ENCODE measurements at regions not wholly inside any gene's neighbourhood (a gene's known extent, or its start where the extent isn't known, plus 50 kb on each side); places are given as distances from the start of the nearest gene placed in this dataset.
"Not testable (repeated sequence)": the region's sequence is repeated elsewhere in the genome, so short reads cannot be mapped to it uniquely, and the experiment has no call there.

DNA sequence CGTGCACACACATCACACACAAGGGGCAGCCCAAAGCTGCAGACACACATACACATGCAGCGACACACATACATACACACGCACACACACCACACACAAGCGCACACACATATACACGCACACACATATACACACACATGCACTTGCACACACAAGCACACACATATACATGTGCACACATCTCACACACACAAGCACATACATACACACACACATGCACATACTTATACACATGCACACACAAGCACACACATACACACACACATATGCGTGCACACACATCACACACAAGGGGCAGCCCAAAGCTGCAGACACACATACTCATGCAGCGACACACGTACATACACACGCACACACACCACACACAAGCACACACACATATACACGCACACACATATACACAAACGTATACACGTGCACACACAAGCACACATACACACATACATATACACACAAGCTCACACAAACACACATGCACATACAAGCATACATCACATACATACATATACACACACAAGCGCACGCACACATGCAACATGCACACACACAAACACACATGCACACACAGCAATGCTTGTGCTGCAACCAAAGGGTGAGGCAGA, 178.8 kb upstream of the PFKP start:
- Mint-ChIP-seq H3K27ac (peak overlapping the region in 1 of 7 donors; percentile 43), H3K4me3 (no peak overlapping the region), H3K9me3 (peaks cover 0 to 4% (median 0%) of the 10 kb centered on the region in 8 donors), H3K36me3 (no peaks in the 10 kb centered on the region), H3K4me1 (no peaks in the 10 kb centered on the region), H3K27me3 (peaks cover 4 to 8% of the 10 kb centered on the region in 2 donors)
- intact Hi-C loops (cut with micrococcal nuclease), result no loop called here
- no peaks in the 10 kb centered on the region for H3K27me3 ChIP-seq (ENCODE audit: insufficient read depth, low read length)
- H3K4me3 ChIP-seq (ENCODE audit: low read length in 2 of 2), result no peak overlapping the region
- H3K27ac ChIP-seq (ENCODE audit: low read depth, low read length), result no peak overlapping the region
- DNase-seq, result no peak
- no peaks in the 10 kb centered on the region for H3K36me3 ChIP-seq (ENCODE audit: insufficient read depth, low read length)
- CTCF ChIA-PET (ENCODE audit: partially characterized antibody), result no interaction called here
- no peaks in the 10 kb centered on the region for H3K9me3 ChIP-seq (ENCODE audit: control insufficient read depth in 1 of 2, low read length in 2 of 2)
- no peaks in the 10 kb centered on the region for H3K4me1 ChIP-seq (ENCODE audit: insufficient read depth, low read length)
- POLR2A ChIA-PET (ENCODE audit: partially characterized antibody), result no interaction called here

DNA sequence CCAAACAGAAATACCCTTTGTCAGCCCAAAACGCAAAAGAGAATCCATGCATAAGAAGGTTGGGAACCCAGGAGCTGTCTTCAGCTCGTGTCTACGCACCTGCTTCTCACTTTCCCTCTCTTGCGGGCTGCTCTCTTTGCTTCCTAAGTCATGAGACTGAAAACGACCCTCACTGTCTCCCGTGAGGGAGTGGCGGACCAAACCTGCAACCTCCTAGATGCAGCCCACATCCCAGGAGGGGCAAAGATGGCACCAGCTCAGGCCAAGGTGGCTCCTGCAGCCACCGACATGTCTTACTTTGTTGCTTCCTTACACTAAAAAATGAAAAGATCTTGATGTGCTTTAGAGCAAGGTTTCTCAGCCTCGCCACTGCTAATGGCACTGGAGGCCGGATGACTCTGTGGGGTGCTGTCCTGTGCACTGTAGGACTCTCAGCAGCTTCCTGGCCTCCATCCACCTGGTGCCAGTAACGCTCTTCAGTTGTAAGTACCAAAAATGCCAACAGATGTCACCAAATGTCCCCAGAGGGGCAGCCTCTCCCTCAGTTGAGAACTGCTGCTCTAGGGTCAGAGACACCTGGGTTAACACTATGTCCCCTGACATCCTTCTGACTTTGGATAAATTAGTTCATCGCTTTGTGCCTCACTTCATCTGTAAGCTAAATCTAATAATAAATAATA, 179.8 kb upstream of the PFKP start:
- Histone ChIP-seq H3K27ac (ENCODE audit: low read depth, low read length) (no peak overlapping the region), H3K36me3 (ENCODE audit: insufficient read depth, low read length) (no peaks in the 10 kb centered on the region), H3K27me3 (ENCODE audit: insufficient read depth, low read length) (no peaks in the 10 kb centered on the region), H3K4me3 (ENCODE audit: low read length in 2 of 2) (no peak overlapping the region), H3K4me1 (ENCODE audit: insufficient read depth, low read length) (no peaks in the 10 kb centered on the region), H3K9me3 (ENCODE audit: control insufficient read depth in 1 of 2, low read length in 2 of 2) (no peaks in the 10 kb centered on the region)
- peaks cover 4 to 9% of the 10 kb centered on the region in 2 donors for H3K27me3 Mint-ChIP-seq
- H3K4me3 Mint-ChIP-seq, result no peak overlapping the region
- no peak overlapping the region for H3K27ac Mint-ChIP-seq
- H3K9me3 Mint-ChIP-seq, result peaks cover 0 to 4% (median 0%) of the 10 kb centered on the region in 8 donors
- no peak for DNase-seq
- no peaks in the 10 kb centered on the region for H3K4me1 Mint-ChIP-seq
- intact Hi-C loops (cut with micrococcal nuclease), result no loop called here
- H3K36me3 Mint-ChIP-seq, result no peaks in the 10 kb centered on the region
- CTCF ChIA-PET (ENCODE audit: partially characterized antibody), result no interaction called here
- POLR2A ChIA-PET (ENCODE audit: partially characterized antibody), result no interaction called here

DNA sequence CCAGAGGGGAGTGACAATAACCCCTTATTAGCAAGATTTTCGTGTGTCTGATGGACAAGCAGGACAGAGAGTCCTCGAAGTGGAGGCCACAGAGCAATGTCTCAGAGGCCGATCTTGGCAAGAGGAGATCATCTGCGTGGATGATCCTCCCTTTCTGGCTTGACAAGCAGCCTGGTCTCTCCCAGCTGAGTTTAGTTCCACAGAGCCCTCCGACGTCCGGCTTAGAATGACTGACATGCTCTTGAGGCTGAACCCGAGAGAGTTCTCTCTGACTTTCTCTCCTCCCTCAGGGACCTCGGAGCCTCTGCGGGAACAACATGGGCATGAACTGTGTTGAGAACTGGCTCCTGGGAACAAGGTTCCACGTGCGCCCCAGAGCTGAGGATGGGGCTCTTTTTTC, 180.7 kb upstream of the PFKP start:
- intact Hi-C loops (cut with micrococcal nuclease), result no loop called here
- peaks cover 4 to 11% of the 10 kb centered on the region in 2 donors for H3K27me3 Mint-ChIP-seq
- H3K4me3 Mint-ChIP-seq, result no peak overlapping the region
- ChIA-PET POLR2A (ENCODE audit: partially characterized antibody) (no interaction called here), CTCF (ENCODE audit: partially characterized antibody) (no interaction called here)
- Histone ChIP-seq H3K27me3 (ENCODE audit: insufficient read depth, low read length) (no peaks in the 10 kb centered on the region), H3K4me1 (ENCODE audit: insufficient read depth, low read length) (no peaks in the 10 kb centered on the region), H3K4me3 (ENCODE audit: low read length in 2 of 2) (no peak overlapping the region), H3K36me3 (ENCODE audit: insufficient read depth, low read length) (no peaks in the 10 kb centered on the region), H3K9me3 (ENCODE audit: control insufficient read depth in 1 of 2, low read length in 2 of 2) (no peaks in the 10 kb centered on the region), H3K27ac (ENCODE audit: low read depth, low read length) (no peak overlapping the region)
- H3K9me3 Mint-ChIP-seq, result peaks cover 0 to 4% (median 0%) of the 10 kb centered on the region in 8 donors
- DNase-seq, result no peak
- H3K27ac Mint-ChIP-seq, result no peak overlapping the region
- no peaks in the 10 kb centered on the region for H3K4me1 Mint-ChIP-seq
- no peaks in the 10 kb centered on the region for H3K36me3 Mint-ChIP-seq

DNA sequence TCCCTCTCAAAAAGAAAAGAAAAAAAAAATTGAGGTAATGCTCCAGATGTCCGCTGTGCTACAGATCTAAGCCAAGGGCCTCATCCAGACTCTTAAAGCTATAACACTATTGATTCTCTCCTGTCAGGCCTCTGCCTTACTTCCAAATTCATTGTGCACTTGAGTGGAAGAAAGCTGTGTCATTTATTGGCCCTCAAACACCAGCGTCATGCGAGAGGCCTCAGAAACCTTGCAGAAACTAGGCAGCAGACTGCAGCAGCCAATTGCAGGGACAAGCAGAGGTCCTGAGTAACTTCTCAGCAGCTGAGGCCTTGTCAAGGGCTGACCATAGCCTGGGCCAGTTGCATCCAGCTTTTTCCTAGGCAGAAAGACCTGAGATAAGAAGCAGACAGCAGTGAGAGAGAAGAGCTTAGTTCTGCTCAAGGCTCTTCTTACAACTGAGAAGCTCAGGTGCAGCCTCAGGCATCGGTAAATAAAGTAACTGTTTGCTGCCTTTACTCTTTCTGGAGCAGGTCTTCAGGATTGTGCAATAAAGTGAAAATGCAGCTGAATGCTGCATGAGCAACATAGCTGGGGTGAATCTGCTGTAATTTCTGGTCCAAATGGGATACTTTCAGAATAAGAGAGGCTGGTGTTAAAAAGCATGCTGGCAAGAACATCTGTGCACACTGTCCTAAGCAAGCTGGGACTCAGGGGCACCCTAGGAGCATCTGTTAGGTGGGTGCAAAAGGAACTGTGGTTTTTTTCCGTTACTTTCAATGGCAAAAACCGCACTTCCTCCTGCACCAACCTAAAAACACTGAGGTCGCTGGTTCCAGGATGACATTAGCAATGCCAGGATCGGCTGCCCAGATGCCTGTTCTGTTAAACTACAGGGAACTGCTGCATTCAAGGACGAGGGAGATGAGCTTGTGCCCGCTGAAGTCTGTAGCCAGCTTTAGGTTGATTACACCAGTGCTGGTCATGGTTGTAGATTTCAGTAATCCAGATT, 181.8 kb upstream of the PFKP start:
- Mint-ChIP-seq H3K36me3 (no peaks in the 10 kb centered on the region), H3K27ac (peak overlapping the region in 1 of 7 donors; percentile 23), H3K4me3 (no peak overlapping the region), H3K27me3 (peaks cover 6 to 15% of the 10 kb centered on the region in 2 donors), H3K4me1 (no peaks in the 10 kb centered on the region), H3K9me3 (peaks cover 0 to 4% (median 0%) of the 10 kb centered on the region in 8 donors)
- H3K27me3 ChIP-seq (ENCODE audit: insufficient read depth, low read length), result no peaks in the 10 kb centered on the region
- no peaks in the 10 kb centered on the region for H3K36me3 ChIP-seq (ENCODE audit: insufficient read depth, low read length)
- ChIA-PET POLR2A (ENCODE audit: partially characterized antibody) (no interaction called here), CTCF (ENCODE audit: partially characterized antibody) (no interaction called here)
- intact Hi-C loops (cut with micrococcal nuclease), result no loop called here
- DNase-seq, result no peak
- no peak overlapping the region for H3K4me3 ChIP-seq (ENCODE audit: low read length in 2 of 2)
- no peaks in the 10 kb centered on the region for H3K9me3 ChIP-seq (ENCODE audit: control insufficient read depth in 1 of 2, low read length in 2 of 2)
- no peak overlapping the region for H3K27ac ChIP-seq (ENCODE audit: low read depth, low read length)
- no peaks in the 10 kb centered on the region for H3K4me1 ChIP-seq (ENCODE audit: insufficient read depth, low read length)

DNA sequence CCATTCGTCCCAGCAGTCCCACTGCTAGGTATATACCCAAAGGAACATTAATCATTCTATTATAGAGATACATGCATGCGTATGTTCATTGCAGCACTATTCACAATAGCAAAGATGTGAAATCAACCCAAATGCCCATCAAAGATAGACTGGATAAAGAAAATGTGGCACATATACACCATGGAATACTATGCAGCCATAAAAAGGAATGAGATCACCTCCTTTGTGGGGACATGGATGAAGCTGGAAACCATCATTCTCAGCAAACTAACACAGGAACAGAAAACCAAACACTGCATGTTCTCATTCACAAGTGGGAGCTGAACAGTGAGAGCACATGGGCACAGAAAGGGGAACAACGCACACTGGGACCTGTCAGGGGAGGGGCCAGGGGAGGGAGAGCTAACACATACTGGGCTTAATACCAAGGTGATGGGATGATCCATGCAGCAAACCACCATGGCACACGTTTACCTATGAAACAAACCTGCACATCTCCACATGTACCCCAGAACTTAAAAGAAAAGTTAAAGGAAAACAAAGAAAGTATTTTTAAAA, 183.3 kb upstream of the PFKP start:
- H3K4me3 Mint-ChIP-seq; H3K27ac ChIP-seq (ENCODE audit: low read depth, low read length); H3K9me3 ChIP-seq (ENCODE audit: control insufficient read depth in 1 of 2, low read length in 2 of 2); H3K36me3 ChIP-seq (ENCODE audit: insufficient read depth, low read length); intact Hi-C loops (cut with micrococcal nuclease); H3K36me3 Mint-ChIP-seq; POLR2A ChIA-PET (ENCODE audit: partially characterized antibody); H3K27ac Mint-ChIP-seq; DNase-seq; H3K27me3 ChIP-seq (ENCODE audit: insufficient read depth, low read length); CTCF ChIA-PET (ENCODE audit: partially characterized antibody); H3K9me3 Mint-ChIP-seq; H3K4me1 ChIP-seq (ENCODE audit: insufficient read depth, low read length); H3K4me3 ChIP-seq (ENCODE audit: low read length in 2 of 2); H3K4me1 Mint-ChIP-seq: not testable (repeated sequence)
- peaks cover 7 to 20% of the 10 kb centered on the region in 2 donors for H3K27me3 Mint-ChIP-seq

DNA sequence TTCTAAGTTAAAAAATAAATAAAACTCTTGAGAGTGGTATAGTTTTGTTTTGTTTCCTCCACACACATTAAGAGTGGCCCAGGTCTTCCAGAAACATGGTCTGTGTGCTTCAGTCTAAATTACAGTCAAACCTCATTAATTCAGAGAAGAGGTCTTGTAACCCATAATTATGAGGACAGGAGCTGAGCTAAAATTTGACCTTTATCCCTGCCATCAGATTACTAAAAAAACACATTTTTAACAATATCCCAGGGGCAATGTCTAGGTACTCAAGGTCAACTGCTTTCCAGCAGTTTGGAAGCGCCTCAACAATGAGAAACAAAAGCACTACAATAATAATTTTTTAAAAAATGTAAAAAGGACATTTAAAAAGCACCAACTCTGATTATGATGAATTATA, 184.1 kb upstream of the PFKP start:
- no peaks in the 10 kb centered on the region for H3K36me3 Mint-ChIP-seq
- no peak overlapping the region for H3K27ac ChIP-seq (ENCODE audit: low read depth, low read length)
- no peaks in the 10 kb centered on the region for H3K27me3 ChIP-seq (ENCODE audit: insufficient read depth, low read length)
- peaks cover 0 to 4% (median 0%) of the 10 kb centered on the region in 8 donors for H3K9me3 Mint-ChIP-seq
- H3K27me3 Mint-ChIP-seq, result peaks cover 6 to 20% of the 10 kb centered on the region in 2 donors
- CTCF ChIA-PET (ENCODE audit: partially characterized antibody), result no interaction called here
- H3K36me3 ChIP-seq (ENCODE audit: insufficient read depth, low read length), result no peaks in the 10 kb centered on the region
- H3K4me3 Mint-ChIP-seq, result no peak overlapping the region
- no peak overlapping the region for H3K4me3 ChIP-seq (ENCODE audit: low read length in 2 of 2)
- no peaks in the 10 kb centered on the region for H3K4me1 Mint-ChIP-seq
- H3K4me1 ChIP-seq (ENCODE audit: insufficient read depth, low read length), result no peaks in the 10 kb centered on the region
- no peak overlapping the region for H3K27ac Mint-ChIP-seq
- H3K9me3 ChIP-seq (ENCODE audit: control insufficient read depth in 1 of 2, low read length in 2 of 2), result no peaks in the 10 kb centered on the region
- no peak for DNase-seq
- intact Hi-C loops (cut with micrococcal nuclease), result no loop called here
- POLR2A ChIA-PET (ENCODE audit: partially characterized antibody), result no interaction called here

DNA sequence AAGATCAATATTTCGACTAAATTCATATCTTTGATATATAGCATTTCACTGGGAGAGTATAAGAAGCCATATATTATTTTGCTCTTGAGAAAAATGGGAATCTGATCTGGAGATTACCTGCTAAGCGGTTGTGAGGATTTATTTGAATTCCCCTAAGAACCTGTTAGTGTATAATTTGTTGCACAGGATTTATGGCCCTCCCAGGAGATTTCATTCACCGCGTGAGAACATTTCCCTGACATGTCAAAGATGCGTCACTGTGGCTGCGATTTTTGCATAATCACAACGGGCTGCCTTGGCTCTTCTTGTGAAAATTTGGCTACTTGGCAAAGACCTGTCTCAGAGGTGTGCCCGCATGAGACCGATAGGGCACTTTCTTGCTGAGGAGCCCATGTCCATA, 184.7 kb upstream of the PFKP start:
- H3K4me3 Mint-ChIP-seq, result no peak overlapping the region
- Histone ChIP-seq H3K4me1 (ENCODE audit: insufficient read depth, low read length) (no peaks in the 10 kb centered on the region), H3K9me3 (ENCODE audit: control insufficient read depth in 1 of 2, low read length in 2 of 2) (no peaks in the 10 kb centered on the region), H3K27ac (ENCODE audit: low read depth, low read length) (no peak overlapping the region), H3K4me3 (ENCODE audit: low read length in 2 of 2) (no peak overlapping the region), H3K27me3 (ENCODE audit: insufficient read depth, low read length) (no peaks in the 10 kb centered on the region), H3K36me3 (ENCODE audit: insufficient read depth, low read length) (no peaks in the 10 kb centered on the region)
- no peak for DNase-seq
- POLR2A ChIA-PET (ENCODE audit: partially characterized antibody), result no interaction called here
- CTCF ChIA-PET (ENCODE audit: partially characterized antibody), result no interaction called here
- H3K4me1 Mint-ChIP-seq, result no peaks in the 10 kb centered on the region
- no peaks in the 10 kb centered on the region for H3K36me3 Mint-ChIP-seq
- H3K27ac Mint-ChIP-seq, result no peak overlapping the region
- intact Hi-C loops (cut with micrococcal nuclease), result no loop called here
- peaks cover 6 to 20% of the 10 kb centered on the region in 2 donors for H3K27me3 Mint-ChIP-seq
- H3K9me3 Mint-ChIP-seq, result peaks cover 0 to 4% (median 0%) of the 10 kb centered on the region in 8 donors
